Jurkat, Clone E6-1 (cell line): ENCODE measurements at regions not wholly inside any gene's neighbourhood (a gene's known extent, or its start where the extent isn't known, plus 50 kb on each side); places are given as distances from the start of the nearest gene placed in this dataset.

Experiments
- DNase-seq: peaks from one replicate; pipeline ENCODE4 v3.0.0-alpha.2; 2011; ENCODE audit warnings: low read depth, low spot score
- H3K4me3 ChIP-seq: 2 replicates; pipeline ENCODE4 v1.5.1; 2011; ENCODE audit warnings: mild to moderate bottlenecking, low read length, control low read depth, moderate library complexity

DNA sequence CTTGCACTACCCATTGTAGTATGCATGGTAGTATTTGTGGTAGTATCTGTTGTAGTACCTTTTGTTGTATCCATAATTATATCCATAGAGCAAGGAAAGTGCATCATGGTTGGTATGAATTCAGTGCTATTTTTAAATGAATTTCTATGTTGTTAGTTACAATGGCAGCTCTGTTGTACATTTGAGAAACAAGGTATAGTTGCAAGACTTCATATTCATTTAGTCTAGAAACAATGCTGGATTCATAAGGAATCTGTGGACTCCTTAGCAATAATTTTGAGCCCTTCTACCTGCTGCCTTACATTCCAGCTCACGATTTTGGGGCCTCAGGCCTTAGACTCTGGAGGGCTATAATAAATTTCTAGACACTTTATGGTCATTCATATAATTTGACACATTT is 141.8 kb downstream of the FAM43A start:
- DNase-seq = no peak
- H3K4me3 ChIP-seq = no peak overlapping the region

GRCh38 chr3:194828116-194828515 is 142.4 kb downstream of the FAM43A start:
- H3K4me3 ChIP-seq = no peak overlapping the region
- DNase-seq = no peak

- DNase-seq = no peak
- no peak overlapping the region for H3K4me3 ChIP-seq
Observed at GRCh38 chr3:194828926-194829325, 143.2 kb downstream of the FAM43A start.

- H3K4me3 ChIP-seq = no peak overlapping the region
- DNase-seq = no peak
Observed at GRCh38 chr3:194830401-194830800, 144.7 kb downstream of the FAM43A start.

DNA sequence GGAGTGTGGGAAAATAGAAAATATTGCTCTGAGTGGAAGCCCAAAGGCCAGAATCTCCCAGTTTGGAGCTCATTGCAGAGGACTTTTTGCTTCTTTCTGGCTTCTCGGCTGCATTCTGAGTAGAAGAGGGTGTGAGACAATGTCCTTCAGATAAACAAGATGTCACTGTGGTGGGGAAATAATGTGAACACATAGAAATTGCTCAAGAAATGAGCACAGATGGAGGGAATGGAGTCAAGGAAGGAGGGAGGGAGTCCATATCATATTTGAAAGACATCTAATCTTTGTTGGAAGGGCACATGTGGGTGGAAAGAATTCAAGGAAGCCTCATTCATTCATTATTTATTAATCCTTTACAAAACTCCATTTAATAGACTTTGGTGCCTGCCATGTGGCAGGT is 145.3 kb downstream of the FAM43A start:
- H3K4me3 ChIP-seq = no peak overlapping the region
- no peak for DNase-seq

- no peak overlapping the region for H3K4me3 ChIP-seq
- no peak for DNase-seq
Observed at GRCh38 chr3:194832346-194833104, 146.8 kb downstream of the FAM43A start.

DNA sequence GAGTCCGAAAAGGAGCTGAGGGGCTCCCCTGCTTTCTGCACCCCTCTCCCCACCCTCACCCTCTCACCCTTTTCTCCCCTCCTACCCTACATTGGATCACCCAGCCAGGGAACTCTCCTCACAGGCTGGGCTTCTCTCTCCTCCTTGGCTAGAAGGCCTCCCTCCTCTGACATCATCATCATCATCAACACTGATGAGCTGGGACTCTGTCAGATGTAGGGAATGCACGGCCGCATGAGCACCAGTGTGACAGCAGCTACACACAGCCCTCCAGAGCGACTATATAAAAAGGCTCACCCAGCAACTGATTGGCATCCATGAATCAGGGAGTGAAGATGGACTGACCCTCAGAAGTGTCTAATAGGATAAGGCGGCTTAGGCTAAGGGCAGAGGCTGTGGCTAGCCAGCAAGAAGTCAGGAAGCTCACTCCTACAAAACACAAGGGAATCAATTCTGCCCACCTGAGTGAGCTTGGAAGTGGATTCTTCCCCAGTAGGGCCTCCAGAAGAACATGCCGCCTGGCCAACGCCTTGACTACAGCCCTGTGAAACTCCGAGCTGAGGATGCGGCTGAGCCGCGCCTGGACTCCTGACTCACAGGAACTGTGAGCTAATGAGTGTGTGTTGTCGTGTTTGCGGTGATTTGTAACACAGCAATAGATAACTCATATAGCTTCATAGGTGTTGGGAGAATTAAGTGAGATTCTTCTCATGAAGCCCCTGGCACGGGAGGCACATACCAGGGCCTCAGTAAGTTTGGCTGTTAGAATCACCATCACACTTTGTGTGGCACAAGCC is 147.6 kb downstream of the FAM43A start:
- DNase-seq = no peak
- no peak overlapping the region for H3K4me3 ChIP-seq

GRCh38 chr3:194836661-194837060 is 151.0 kb downstream of the FAM43A start:
- H3K4me3 ChIP-seq = no peak overlapping the region
- no peak for DNase-seq

DNA sequence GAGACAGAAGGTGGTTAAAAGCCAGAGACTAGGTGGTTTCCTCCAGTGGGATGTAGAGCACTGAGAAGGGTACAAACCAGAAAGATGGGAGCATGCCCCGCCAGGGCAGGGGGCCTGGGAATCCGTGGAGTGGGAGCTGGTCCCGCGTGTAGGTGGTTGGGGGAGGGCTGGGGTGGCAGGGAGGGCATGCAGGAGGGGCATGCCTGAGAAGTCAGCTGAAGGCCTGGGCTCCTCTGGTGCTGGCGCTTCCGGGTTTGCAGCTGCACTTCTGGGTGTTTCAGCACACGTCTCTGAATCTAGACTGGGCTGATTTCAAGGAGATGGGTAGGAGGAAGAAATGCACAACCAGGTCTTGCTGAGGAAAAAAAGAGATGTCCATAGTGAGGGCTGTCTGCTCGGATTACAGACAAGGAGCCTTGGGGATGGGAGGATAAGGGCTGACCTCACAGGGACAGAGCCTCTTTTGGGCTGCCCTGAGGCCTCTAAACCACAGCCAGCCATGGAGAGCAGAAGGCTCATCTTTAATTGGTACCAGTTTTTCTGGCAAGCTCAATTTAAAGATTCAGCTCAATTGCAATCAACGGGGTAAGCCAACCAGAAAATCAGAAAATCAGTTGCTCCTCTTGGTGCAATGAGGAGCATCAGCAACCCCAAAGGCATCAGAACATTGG is 151.9 kb downstream of the FAM43A start:
- no peak overlapping the region for H3K4me3 ChIP-seq
- no peak for DNase-seq

DNA sequence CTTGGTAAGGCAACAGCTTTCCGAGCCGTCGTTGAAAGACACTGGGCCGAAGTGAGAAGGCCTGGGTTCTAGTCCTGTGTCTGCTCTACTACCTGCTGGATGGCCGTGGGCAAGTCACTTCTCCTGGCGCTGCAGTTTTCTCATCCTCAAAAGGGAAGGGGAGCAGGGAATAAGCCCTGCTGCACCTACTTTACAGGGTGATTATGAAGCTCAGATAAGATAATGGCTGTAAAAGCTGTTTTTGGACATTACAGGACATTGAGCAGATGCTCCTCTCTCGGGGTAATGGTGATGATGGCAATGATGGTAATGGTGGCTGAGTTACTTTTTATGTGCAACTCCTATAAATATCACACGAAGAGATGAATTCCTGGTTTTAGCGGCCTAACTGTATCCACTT is 152.6 kb downstream of the FAM43A start:
- no peak overlapping the region for H3K4me3 ChIP-seq
- DNase-seq = no peak

- no peak overlapping the region for H3K4me3 ChIP-seq
- DNase-seq = no peak
Observed at GRCh38 chr3:194840661-194841514, 155.2 kb downstream of the FAM43A start.

DNA sequence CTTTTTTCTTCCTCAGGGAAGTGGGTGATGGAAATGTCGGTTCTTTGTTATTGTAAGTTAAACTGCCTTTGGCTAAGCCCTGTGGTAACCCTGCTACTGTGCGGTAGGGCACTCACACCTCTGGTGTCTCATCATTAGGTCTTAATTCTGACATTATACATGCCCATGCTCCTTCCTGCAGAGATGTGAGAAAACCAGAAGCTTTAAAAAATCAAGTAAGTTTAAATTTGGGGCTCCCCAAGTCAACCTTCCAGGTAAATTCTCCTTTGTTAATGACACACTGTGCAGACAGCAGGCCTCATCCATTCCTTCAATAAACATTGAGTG is 155.8 kb downstream of the FAM43A start:
- H3K4me3 ChIP-seq = no peak overlapping the region
- DNase-seq = no peak

DNA sequence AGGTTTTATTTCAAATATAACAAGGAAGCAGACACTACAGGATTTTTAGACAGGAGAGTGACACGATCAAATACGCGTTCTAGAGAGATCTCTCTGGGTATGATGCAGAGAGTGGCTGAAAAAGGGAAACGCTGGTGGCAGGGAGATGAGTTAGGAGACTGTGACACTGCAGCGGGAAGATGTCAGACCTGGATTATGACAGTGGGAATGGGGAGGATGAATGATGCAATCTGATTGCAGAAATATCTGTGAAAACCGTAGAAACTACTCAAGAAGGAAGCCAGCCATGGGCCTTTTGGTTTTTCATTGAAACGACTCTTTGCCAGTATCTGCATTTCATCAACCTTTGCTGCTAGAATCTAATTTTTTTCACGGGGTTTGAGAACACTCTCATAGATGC is 157.9 kb downstream of the FAM43A start:
- H3K4me3 ChIP-seq = no peak overlapping the region
- DNase-seq = no peak

GRCh38 chr3:194844046-194844445 is 158.4 kb downstream of the FAM43A start:
- no peak for DNase-seq
- H3K4me3 ChIP-seq = no peak overlapping the region

GRCh38 chr3:194849166-194849875 is 163.6 kb downstream of the FAM43A start:
- no peak overlapping the region for H3K4me3 ChIP-seq
- DNase-seq = no peak

GRCh38 chr3:194851254-194851653 is 165.6 kb downstream of the FAM43A start:
- no peak overlapping the region for H3K4me3 ChIP-seq
- no peak for DNase-seq

DNA sequence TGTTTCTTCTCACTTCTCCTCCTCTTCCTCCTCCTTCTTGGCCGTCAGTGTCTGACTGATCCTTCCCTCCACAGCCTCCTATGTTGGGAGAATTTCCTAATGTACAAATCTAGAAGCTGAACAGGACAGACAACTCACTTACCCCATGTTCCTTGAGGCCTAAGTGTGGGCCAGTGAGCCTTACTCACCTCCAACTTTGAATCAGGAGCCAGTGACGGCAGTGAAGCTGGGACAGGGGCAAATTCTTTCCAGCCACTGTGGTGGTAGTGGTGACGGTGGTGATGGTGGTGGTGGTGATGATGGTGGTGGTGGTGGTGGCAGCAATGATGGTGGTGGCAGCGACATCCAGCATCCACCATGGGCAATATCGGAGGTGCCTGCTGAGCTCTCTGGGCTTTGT is 166.3 kb downstream of the FAM43A start:
- DNase-seq = no peak
- H3K4me3 ChIP-seq = no peak overlapping the region

DNA sequence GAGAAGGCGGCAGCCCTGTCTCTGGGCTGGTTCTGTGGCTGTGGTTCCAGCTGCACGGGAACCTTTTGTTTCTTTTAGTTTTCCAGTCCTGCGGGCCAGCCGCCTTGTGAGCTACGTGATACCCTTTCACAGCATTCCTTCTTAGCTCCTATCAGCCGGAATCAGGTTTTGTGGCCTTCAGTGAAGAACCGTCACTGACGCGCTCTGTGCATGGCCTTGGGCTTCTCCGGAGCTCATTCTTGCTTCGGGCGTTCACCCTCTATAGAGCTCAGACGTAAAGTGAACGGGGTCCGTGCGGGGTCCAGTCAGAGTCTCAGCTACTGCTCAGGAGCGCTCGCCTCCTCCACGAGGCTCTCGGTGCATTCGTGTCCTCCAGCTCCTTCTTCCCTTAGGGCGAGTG is 166.7 kb downstream of the FAM43A start:
- no peak for DNase-seq
- no peak overlapping the region for H3K4me3 ChIP-seq
